ENCODE measurements at regions not wholly inside any gene's neighbourhood (a gene's known extent, or its start where the extent isn't known, plus 50 kb on each side); places are given as distances from the start of the nearest gene placed in this dataset.

GRCh38 chr7:35331730-35332678, 78.1 kb upstream of the TBX20 start:
- DNase-seq: no peak

- no peak for DNase-seq
Observed at GRCh38 chr7:35329026-35329425, 75.1 kb upstream of the TBX20 start.

- no peak for DNase-seq
Observed at GRCh38 chr7:35319606-35320005, 65.7 kb upstream of the TBX20 start.

GRCh38 chr7:35316549-35316948, 62.6 kb upstream of the TBX20 start:
- DNase-seq: no peak

GRCh38 chr7:35315517-35315916, 61.6 kb upstream of the TBX20 start:
- no peak for DNase-seq

- no peak for DNase-seq
Observed at GRCh38 chr7:35314354-35314753, 60.5 kb upstream of the TBX20 start.

- no peak for DNase-seq
Observed at GRCh38 chr7:35313575-35313974, 59.7 kb upstream of the TBX20 start.

All from CD4-positive, alpha-beta T cell treated with Interleukin-6 for 4 hours (primary cell).